GM19438 (cell line): ENCODE measurements at regions not wholly inside any gene's neighbourhood (a gene's known extent, or its start where the extent isn't known, plus 50 kb on each side); places are given as distances from the start of the nearest gene placed in this dataset.

Experiments used
- ATAC-seq: cut with Tn5 transposase; IDR thresholded peaks from one replicate; pipeline ENCODE4 v1.9.1; 2021; ENCODE audit warnings: low read depth; ENCODE audit not compliant: unreplicated experiment

- no peak for ATAC-seq
Measured at GRCh38 chr6:95325916-95326315, 251.4 kb upstream of the MANEA start.

- no peak for ATAC-seq
Measured at GRCh38 chr6:95328231-95328630, 249.1 kb upstream of the MANEA start.

GRCh38 chr6:95352064-95352795 lies 225.1 kb upstream of the MANEA start:
- ATAC-seq, result no peak

- ATAC-seq, result no peak
Measured at GRCh38 chr6:95354551-95354950, 222.8 kb upstream of the MANEA start.

GRCh38 chr6:95357380-95358020 lies 219.8 kb upstream of the MANEA start:
- no peak for ATAC-seq

GRCh38 chr6:95364016-95364604 lies 213.2 kb upstream of the MANEA start:
- ATAC-seq, result peak; percentile 82

GRCh38 chr6:95365454-95365853 lies 211.9 kb upstream of the MANEA start:
- ATAC-seq, result no peak

- no peak for ATAC-seq
Measured at GRCh38 chr6:95366414-95366813, 210.9 kb upstream of the MANEA start.

- no peak for ATAC-seq
Measured at GRCh38 chr6:95383878-95384277, 193.5 kb upstream of the MANEA start.

GRCh38 chr6:95384988-95385387 lies 192.3 kb upstream of the MANEA start:
- ATAC-seq, result no peak

- no peak for ATAC-seq
Measured at GRCh38 chr6:95387845-95388244, 189.5 kb upstream of the MANEA start.

- no peak for ATAC-seq
Measured at GRCh38 chr6:95404777-95405176, 172.6 kb upstream of the MANEA start.

- ATAC-seq, result no peak
Measured at GRCh38 chr6:95408111-95408510, 169.2 kb upstream of the MANEA start.

GRCh38 chr6:95410168-95410567 lies 167.2 kb upstream of the MANEA start:
- no peak for ATAC-seq

GRCh38 chr6:95413789-95414188 lies 163.5 kb upstream of the MANEA start:
- ATAC-seq, result no peak

- no peak for ATAC-seq
Measured at GRCh38 chr6:95417856-95418255, 159.5 kb upstream of the MANEA start.

- ATAC-seq, result no peak
Measured at GRCh38 chr6:95420792-95421191, 156.5 kb upstream of the MANEA start.

- no peak for ATAC-seq
Measured at GRCh38 chr6:95423331-95423730, 154.0 kb upstream of the MANEA start.

GRCh38 chr6:95431637-95432228 lies 145.6 kb upstream of the MANEA start:
- no peak for ATAC-seq

- ATAC-seq, result no peak
Measured at GRCh38 chr6:95439741-95440140, 137.6 kb upstream of the MANEA start.

GRCh38 chr6:95448208-95448607 lies 129.1 kb upstream of the MANEA start:
- no peak for ATAC-seq

- no peak for ATAC-seq
Measured at GRCh38 chr6:95469511-95469910, 107.8 kb upstream of the MANEA start.
